GM12892 (cell line): ENCODE measurements at regions not wholly inside any gene's neighbourhood (a gene's known extent, or its start where the extent isn't known, plus 50 kb on each side); places are given as distances from the start of the nearest gene placed in this dataset.

Experiments
- POLR2A ChIP-seq: IDR thresholded peaks from 2 replicates; pipeline ENCODE4 v1.6.1; 2011; ENCODE audit warnings: low read depth, low read length, control low read depth
- POLR2AphosphoS5 ChIP-seq: IDR thresholded peaks from 2 replicates; pipeline ENCODE4 v1.6.1; 2011; ENCODE audit warnings: low read depth, low read length, control low read depth
- TAF1 ChIP-seq: IDR thresholded peaks from 2 replicates; pipeline ENCODE4 v1.6.1; 2011; ENCODE audit warnings: low read depth, mild to moderate bottlenecking, control low read depth, low read length, borderline replicate concordance

GRCh38 chr2:128593879-128594650, 275.4 kb upstream of the HS6ST1 start:
- TF ChIP-seq TAF1: no peak
- TF ChIP-seq POLR2A: no peak
- TF ChIP-seq POLR2AphosphoS5: no peak
